Uterus (tissue), 2 donors: ENCODE measurements at regions not wholly inside any gene's neighbourhood (a gene's known extent, or its start where the extent isn't known, plus 50 kb on each side); places are given as distances from the start of the nearest gene placed in this dataset.

Experiments used
- CTCF ChIP-seq, 4 experiments: fragments of 200-600 bp in 2 of 4; fragments of 450-650 bp in 2 of 4; sonication (generic) in 2 of 4; IDR thresholded peaks; one replicate each; pipeline ENCODE4 v1.5.1; 2016 to 2019; ENCODE audit warnings: antibody characterized with exemption in 4 of 4, mild to moderate bottlenecking in 2 of 4, moderate library complexity in 1 of 4
- POLR2A ChIP-seq, 2 donors: fragments of 450-650 bp; IDR thresholded peaks; one replicate each; pipeline ENCODE4 v1.6.1; 2016; ENCODE audit warnings: antibody characterized with exemption in 2 of 2, mild to moderate bottlenecking in 1 of 2, moderate library complexity in 1 of 2

- TF ChIP-seq CTCF (IDR thresholded peaks at IDR 0.05) (no peak), POLR2A (IDR thresholded peaks at IDR 0.05) (no peak)
These were observed 188.7 kb upstream of the MPHOSPH6 start for GRCh38 chr16:82358606-82359221.
